Tibial nerve (tissue), 4 donors: ENCODE measurements at regions not wholly inside any gene's neighbourhood (a gene's known extent, or its start where the extent isn't known, plus 50 kb on each side); places are given as distances from the start of the nearest gene placed in this dataset.

Source experiments
- DNase-seq, 2 donors: peaks; one replicate each; pipeline ENCODE4 v3.0.0-alpha.2; 2019; ENCODE audit warnings: low spot score in 2 of 2
- H3K27ac ChIP-seq, 4 donors: fragments of 200-600 bp; sonication (generic) in 3 of 4; one replicate each; pipeline ENCODE4 v1.5.1; 2017 to 2019; ENCODE audit warnings: mild to moderate bottlenecking in 1 of 4
- H3K27me3 ChIP-seq, 2 donors: fragments of 200-600 bp; sonication (generic) in 1 of 2; one replicate each; pipeline versions ENCODE4 v1.5.1 to v1.6.0; 2017 to 2019
- H3K36me3 ChIP-seq, 3 donors: fragments of 200-600 bp; sonication (generic); one replicate each; pipeline ENCODE4 v1.5.1; 2018 to 2019
- H3K4me1 ChIP-seq, 4 donors: fragments of 200-600 bp; sonication (generic) in 3 of 4; one replicate each; pipeline ENCODE4 v1.5.1; 2017 to 2019
- H3K4me3 ChIP-seq, 4 donors: fragments of 200-600 bp; sonication (generic) in 3 of 4; one replicate each; pipeline ENCODE4 v1.5.1; 2017 to 2019; ENCODE audit warnings: mild to moderate bottlenecking in 1 of 4, moderate library complexity in 1 of 4
- H3K9me3 ChIP-seq, 4 donors: fragments of 200-600 bp; sonication (generic) in 3 of 4; one replicate each; pipeline ENCODE4 v1.5.1; 2017 to 2019
- CTCF ChIP-seq, 5 experiments: fragments of 200-600 bp in 3 of 5; fragments of 450-650 bp in 2 of 5; sonication (generic) in 3 of 5; IDR thresholded peaks; one replicate each; pipeline ENCODE4 v1.5.1; 2016 to 2019; ENCODE audit warnings: antibody characterized with exemption in 5 of 5, mild to moderate bottlenecking in 3 of 5, moderate library complexity in 2 of 5
- EP300 ChIP-seq, 2 donors: sonication (generic); formaldehyde crosslinking; IDR thresholded peaks; one replicate each; pipeline ENCODE4 v1.6.1; 2017; ENCODE audit warnings: antibody characterized with exemption in 2 of 2, mild to moderate bottlenecking in 1 of 2
- POLR2A ChIP-seq, 2 donors: fragments of 450-650 bp; IDR thresholded peaks; one replicate each; pipeline ENCODE4 v1.6.1; 2017; ENCODE audit warnings: antibody characterized with exemption in 2 of 2, mild to moderate bottlenecking in 2 of 2, moderate library complexity in 2 of 2
- WGBS, 2 donors: methylation state at CpG; one replicate each; pipeline ENCODE4 v1.1.5; 2018; 5-methylcytosine and 5-hydroxymethylcytosine counted together

DNA sequence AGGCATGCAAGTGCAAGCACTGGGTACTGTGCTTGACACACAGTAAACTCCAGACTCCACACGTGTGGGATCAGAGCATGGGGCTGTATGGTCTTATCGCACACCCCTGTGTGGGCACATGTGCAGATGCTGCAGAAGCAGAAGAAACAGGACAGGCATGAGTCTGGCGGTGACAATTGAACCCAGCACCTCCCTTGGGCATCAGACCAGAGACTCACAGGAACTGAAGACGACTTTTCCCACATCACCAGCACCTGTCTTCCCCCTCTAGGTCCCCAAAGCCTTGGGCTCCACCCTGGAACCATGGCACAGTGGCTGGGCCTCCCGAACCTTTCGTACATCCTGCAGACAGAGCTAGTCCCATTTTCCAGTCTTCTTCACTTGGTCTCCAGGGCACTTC, 126.4 kb upstream of the CDH5 start:
- Histone ChIP-seq H3K4me3 (no peak overlapping the region), H3K27ac (peak overlapping the region in 2 of 4 donors; percentile 79 to 88), H3K36me3 (no peaks in the 10 kb centered on the region), H3K4me1 (peaks cover 0 to 27% (median 15%) of the 10 kb centered on the region in 4 donors), H3K9me3 (peaks cover 0 to 11% (median 0%) of the 10 kb centered on the region in 4 donors), H3K27me3 (no peaks in the 10 kb centered on the region)
- no peak for DNase-seq
- 76 to 79% methylated on average over 6 of the region's 6 CpGs for WGBS, 2 donors
- no peak for TF ChIP-seq EP300 (IDR thresholded peaks at IDR 0.05)
- TF ChIP-seq POLR2A (IDR thresholded peaks at IDR 0.05): no peak

DNA sequence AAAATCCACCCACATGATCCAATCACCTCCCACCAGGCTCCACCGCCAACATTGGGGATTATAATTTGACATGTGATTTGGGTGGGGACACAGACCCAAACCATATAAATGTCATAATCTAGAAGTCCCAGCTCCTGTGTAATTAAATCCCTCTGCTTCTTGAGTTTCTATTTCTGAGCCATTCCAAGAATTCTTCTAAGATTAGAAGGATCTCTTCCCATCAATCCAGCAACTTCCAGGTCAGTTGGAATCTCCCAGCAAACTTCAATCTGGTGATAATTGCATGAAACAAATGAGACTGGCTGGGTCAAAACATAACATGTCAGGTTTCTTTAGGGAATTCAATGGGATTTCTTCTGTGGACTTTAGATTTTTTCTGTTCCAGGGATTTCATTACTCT, 127.8 kb upstream of the CDH5 start:
- TF ChIP-seq EP300 (IDR thresholded peaks at IDR 0.05) (no peak), CTCF (IDR thresholded peaks at IDR 0.05) (no peak), POLR2A (IDR thresholded peaks at IDR 0.05) (no peak)
- Histone ChIP-seq H3K27ac (no peak overlapping the region), H3K4me1 (peaks cover 0 to 27% (median 15%) of the 10 kb centered on the region in 4 donors), H3K4me3 (no peak overlapping the region), H3K9me3 (peaks cover 0 to 11% (median 0%) of the 10 kb centered on the region in 4 donors), H3K27me3 (no peaks in the 10 kb centered on the region), H3K36me3 (no peaks in the 10 kb centered on the region)
- no peak for DNase-seq
- 84 to 95% methylated on average over 1 of the region's 1 CpG for WGBS, 2 donors

- DNase-seq: no peak
- WGBS, 2 donors: 90 to 96% methylated on average over 12 of the region's 12 CpGs
- peaks cover 0 to 11% (median 0%) of the 10 kb centered on the region in 4 donors for H3K9me3 ChIP-seq
Observed at GRCh38 chr16:66236301-66236700, 130.2 kb upstream of the CDH5 start.

DNA sequence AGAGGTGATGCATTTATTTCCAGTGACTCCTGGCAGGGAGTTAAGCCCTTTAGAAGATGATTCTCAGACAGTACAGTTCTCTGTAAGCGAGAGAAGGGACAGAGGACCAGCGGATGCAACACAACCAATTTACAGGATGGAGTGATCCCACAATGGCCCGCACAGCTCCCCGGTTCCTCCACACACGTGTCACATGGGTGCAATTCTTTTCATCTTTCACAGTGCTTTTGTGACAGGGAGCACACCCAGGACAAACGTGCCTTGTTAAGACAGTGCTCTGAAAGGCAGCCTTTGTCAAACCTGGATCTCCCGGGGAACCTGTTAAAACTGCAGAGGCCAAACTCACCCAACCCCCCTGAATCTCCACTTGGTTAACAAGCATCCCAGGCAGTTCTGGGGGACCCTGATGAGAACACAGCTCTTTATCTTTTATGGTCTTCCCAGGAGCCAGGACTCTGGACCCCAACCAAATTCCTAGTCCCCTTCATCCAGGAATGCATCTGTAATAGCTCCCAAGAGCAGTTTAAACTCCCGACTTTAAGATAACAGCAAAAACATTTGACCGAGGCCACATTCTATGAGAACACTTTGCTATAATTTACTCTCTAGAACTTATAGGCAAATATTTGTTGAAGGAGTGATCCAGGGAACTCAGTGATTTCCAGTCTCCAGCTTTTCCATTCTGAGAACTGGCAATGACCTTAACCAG, 134.9 kb upstream of the CDH5 start:
- TF ChIP-seq POLR2A (IDR thresholded peaks at IDR 0.05) (no peak), EP300 (IDR thresholded peaks at IDR 0.05) (no peak), CTCF (IDR thresholded peaks at IDR 0.05) (no peak)
- 55 to 68% methylated on average over 9 of the region's 9 CpGs for WGBS, 2 donors
- no peaks in the 10 kb centered on the region for H3K36me3 ChIP-seq
- peaks cover 0 to 21% (median 3%) of the 10 kb centered on the region in 4 donors for H3K4me1 ChIP-seq
- H3K9me3 ChIP-seq: no peaks in the 10 kb centered on the region
- H3K27me3 ChIP-seq: no peaks in the 10 kb centered on the region
- no peak for DNase-seq
- no peak overlapping the region for H3K4me3 ChIP-seq
- no peak overlapping the region for H3K27ac ChIP-seq

More at GRCh38 chr16:66236301-66236700, 130.2 kb upstream of the CDH5 start:
- H3K4me3 ChIP-seq: no peak overlapping the region
- TF ChIP-seq CTCF (IDR thresholded peaks at IDR 0.05): no peak
- TF ChIP-seq EP300 (IDR thresholded peaks at IDR 0.05): no peak
- no peak for TF ChIP-seq POLR2A (IDR thresholded peaks at IDR 0.05)
- no peak overlapping the region for H3K27ac ChIP-seq
- no peaks in the 10 kb centered on the region for H3K36me3 ChIP-seq
- no peaks in the 10 kb centered on the region for H3K27me3 ChIP-seq
- H3K4me1 ChIP-seq: peaks cover 0 to 19% (median 7%) of the 10 kb centered on the region in 4 donors

GRCh38 chr16:66229651-66230050, 136.8 kb upstream of the CDH5 start:
- no peak for TF ChIP-seq EP300 (IDR thresholded peaks at IDR 0.05)
- TF ChIP-seq CTCF (IDR thresholded peaks at IDR 0.05): no peak
- no peak for TF ChIP-seq POLR2A (IDR thresholded peaks at IDR 0.05)

More at GRCh38 chr16:66229651-66230050, 136.8 kb upstream of the CDH5 start:
- Histone ChIP-seq H3K27me3 (no peaks in the 10 kb centered on the region), H3K9me3 (no peaks in the 10 kb centered on the region), H3K27ac (no peak overlapping the region), H3K36me3 (no peaks in the 10 kb centered on the region), H3K4me3 (no peak overlapping the region), H3K4me1 (peaks cover 0 to 26% (median 3%) of the 10 kb centered on the region in 4 donors)
- 85 to 88% methylated on average over 4 of the region's 4 CpGs for WGBS, 2 donors
- no peak for DNase-seq
